ENCODE measurements at regions not wholly inside any gene's neighbourhood (a gene's known extent, or its start where the extent isn't known, plus 50 kb on each side); places are given as distances from the start of the nearest gene placed in this dataset.
"Not testable (repeated sequence)": the region's sequence is repeated elsewhere in the genome, so short reads cannot be mapped to it uniquely, and the experiment has no call there.

- not testable (repeated sequence) for DNase-seq (ENCODE audit: low spot score)
Measured at GRCh38 chr18:14606546-14606945, 63.1 kb upstream of the POTEC start.

GRCh38 chr18:14607360-14607759 is 64.0 kb upstream of the POTEC start:
- DNase-seq (ENCODE audit: low spot score), result not testable (repeated sequence)

GRCh38 chr18:14612422-14612821 is 69.0 kb upstream of the POTEC start:
- DNase-seq (ENCODE audit: low spot score), result peak; percentile 16

GRCh38 chr18:14614485-14614884 is 71.1 kb upstream of the POTEC start:
- DNase-seq (ENCODE audit: low spot score), result not testable (repeated sequence)

- DNase-seq (ENCODE audit: low spot score), result not testable (repeated sequence)
Measured at GRCh38 chr18:14627336-14627735, 83.9 kb upstream of the POTEC start.

- not testable (repeated sequence) for DNase-seq (ENCODE audit: low spot score)
Measured at GRCh38 chr18:14628323-14628978, 85.1 kb upstream of the POTEC start.

GRCh38 chr18:14628979-14629325 is 85.6 kb upstream of the POTEC start:
- DNase-seq (ENCODE audit: low spot score), result not testable (repeated sequence)

GRCh38 chr18:14632976-14633375 is 89.6 kb upstream of the POTEC start:
- DNase-seq (ENCODE audit: low spot score), result not testable (repeated sequence)

- peak; percentile 3 for DNase-seq (ENCODE audit: low spot score)
Measured at GRCh38 chr18:14638008-14638407, 94.6 kb upstream of the POTEC start.

- DNase-seq (ENCODE audit: low spot score), result not testable (repeated sequence)
Measured at GRCh38 chr18:14641121-14641520, 97.7 kb upstream of the POTEC start.

GRCh38 chr18:14643715-14644290 is 100.4 kb upstream of the POTEC start:
- DNase-seq (ENCODE audit: low spot score), result not testable (repeated sequence)

- DNase-seq (ENCODE audit: low spot score), result not testable (repeated sequence)
Measured at GRCh38 chr18:14693051-14693450, 54.9 kb upstream of the ANKRD30B start.

- not testable (repeated sequence) for DNase-seq (ENCODE audit: low spot score)
Measured at GRCh38 chr18:14693882-14694281, 54.1 kb upstream of the ANKRD30B start.

GRCh38 chr18:14698006-14698405 is 50.0 kb upstream of the ANKRD30B start:
- not testable (repeated sequence) for DNase-seq (ENCODE audit: low spot score)
